CD4-positive, alpha-beta T cell treated with Interleukin-1 beta for 1 hour (primary cell): ENCODE measurements at regions not wholly inside any gene's neighbourhood (a gene's known extent, or its start where the extent isn't known, plus 50 kb on each side); places are given as distances from the start of the nearest gene placed in this dataset.
"Not testable (repeated sequence)": the region's sequence is repeated elsewhere in the genome, so short reads cannot be mapped to it uniquely, and the experiment has no call there.

Experiments
- DNase-seq, 2 donors: peaks; one replicate each; pipeline ENCODE4 v3.0.0-alpha.2; 2020 to 2022

GRCh38 chr17:70525961-70526360 is 356.6 kb downstream of the KCNJ2 start:
- DNase-seq = no peak

DNA sequence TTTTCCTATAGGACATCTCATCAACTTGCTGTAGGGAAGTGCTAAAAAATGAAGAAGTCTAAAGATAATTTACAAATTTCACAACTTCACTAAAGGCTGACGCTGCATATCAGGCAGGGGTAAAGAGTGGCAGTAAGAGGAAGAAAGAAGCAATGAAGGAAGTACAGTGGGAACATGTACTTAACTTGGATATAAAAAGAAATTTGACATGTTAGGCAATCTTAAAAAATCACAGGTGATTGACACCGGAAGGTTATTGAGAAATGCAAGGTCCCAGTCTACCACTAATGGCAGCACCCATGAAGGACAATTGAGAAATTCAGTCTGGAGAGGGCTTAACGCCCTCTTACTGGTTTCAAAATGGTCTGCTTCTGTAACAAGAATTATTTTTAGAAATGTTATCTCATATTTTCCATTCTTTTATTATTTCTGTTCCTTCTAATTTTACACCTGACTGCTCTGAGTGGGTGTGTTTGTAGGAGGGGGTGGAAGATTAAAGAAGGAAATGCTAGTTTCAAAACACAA is 358.1 kb downstream of the KCNJ2 start:
- DNase-seq = no peak

DNA sequence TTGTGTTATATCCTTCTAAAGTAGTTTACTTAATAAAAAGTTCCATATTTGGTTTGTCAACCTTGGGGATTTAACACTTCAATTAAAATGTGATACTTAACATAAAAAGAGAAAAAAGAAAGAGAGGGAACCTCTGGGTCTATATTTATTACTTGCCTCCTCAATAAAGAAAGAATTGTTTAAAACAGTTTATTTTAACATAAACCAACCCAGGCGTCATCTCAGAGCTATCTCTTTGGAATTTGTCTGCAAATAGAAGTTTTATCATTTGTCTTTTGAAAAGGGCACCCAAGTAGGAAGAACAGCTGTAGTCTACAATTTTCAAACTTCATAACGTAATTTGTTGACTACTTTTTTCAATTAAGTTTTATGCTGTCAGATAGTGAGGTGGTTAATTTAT is 364.1 kb downstream of the KCNJ2 start:
- DNase-seq = no peak

- DNase-seq = no peak
Observed at GRCh38 chr17:70535986-70536385, 366.7 kb downstream of the KCNJ2 start.

GRCh38 chr17:70539132-70539924 is 370.0 kb downstream of the KCNJ2 start:
- DNase-seq = no peak

- no peak for DNase-seq
Observed at GRCh38 chr17:70542876-70543275, 373.5 kb downstream of the KCNJ2 start.

DNA sequence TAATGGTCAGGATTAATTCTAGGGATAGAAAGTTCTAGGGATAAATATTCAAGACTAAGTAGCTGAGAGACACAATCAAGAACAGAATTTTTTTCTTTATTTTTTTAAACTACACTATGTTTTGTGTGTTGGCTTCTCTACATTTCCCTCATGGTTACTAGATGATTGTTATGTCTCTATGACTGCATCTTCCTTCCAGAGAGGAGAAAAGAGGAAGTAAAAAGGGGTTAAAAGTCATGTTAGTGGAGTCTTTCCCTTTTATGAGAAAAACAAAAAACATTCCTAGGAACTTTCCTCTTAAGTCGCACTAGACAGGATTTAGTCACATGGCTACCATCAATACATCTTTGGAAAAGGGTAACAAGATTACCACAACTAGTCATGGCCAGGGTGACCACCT is 375.0 kb downstream of the KCNJ2 start:
- no peak for DNase-seq

- DNase-seq = peak in 1 of 2 donors; percentile 16
Observed at GRCh38 chr17:70552230-70552981, 383.1 kb downstream of the KCNJ2 start.

GRCh38 chr17:70552982-70553334 is 383.6 kb downstream of the KCNJ2 start:
- DNase-seq = no peak

DNA sequence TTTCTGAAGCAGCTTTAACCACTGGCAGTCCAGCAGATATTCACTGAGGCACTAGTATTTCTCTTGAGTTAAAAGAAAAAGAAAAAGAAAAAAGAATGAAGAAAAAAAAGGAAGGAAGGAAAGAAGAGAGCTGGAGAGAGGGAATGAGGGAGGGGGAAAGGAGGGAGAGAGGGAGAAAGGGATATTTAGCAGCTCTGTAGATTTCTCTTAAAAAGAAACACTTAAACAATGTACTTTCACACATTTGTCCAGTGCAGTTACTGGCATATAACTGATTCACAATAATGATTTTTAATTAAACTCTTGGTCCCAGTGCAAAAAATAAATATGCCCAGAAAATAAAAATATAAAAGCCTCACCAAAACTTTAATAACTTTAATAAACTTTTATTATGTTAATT is 386.4 kb downstream of the KCNJ2 start:
- DNase-seq = no peak

GRCh38 chr17:70558821-70559220 is 389.5 kb downstream of the KCNJ2 start:
- DNase-seq = no peak

DNA sequence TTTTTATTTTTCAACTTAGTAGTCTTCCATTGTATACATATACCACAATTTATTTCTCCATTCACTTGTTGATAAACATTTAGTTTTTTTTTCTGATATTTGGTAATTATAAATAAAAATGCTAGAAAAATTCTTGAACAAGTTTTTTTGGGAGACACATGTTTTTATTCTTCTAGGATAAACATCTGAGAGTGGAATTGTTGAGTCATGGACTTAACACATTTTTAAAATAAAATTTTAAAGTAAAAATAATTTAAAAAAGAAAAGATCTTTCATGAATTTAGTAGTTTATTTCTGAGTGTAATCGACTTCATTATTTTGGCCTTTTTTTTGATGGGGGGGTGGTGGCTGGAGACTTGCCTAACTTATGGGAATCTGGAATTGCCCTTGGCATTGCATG is 391.1 kb downstream of the KCNJ2 start:
- no peak for DNase-seq

GRCh38 chr17:70562137-70562536 is 392.8 kb downstream of the KCNJ2 start:
- no peak for DNase-seq

GRCh38 chr17:70563281-70563820 is 394.0 kb downstream of the KCNJ2 start:
- no peak for DNase-seq

- no peak for DNase-seq
Observed at GRCh38 chr17:70564006-70564620, 394.8 kb downstream of the KCNJ2 start.

- no peak for DNase-seq
Observed at GRCh38 chr17:70569128-70569527, 399.8 kb downstream of the KCNJ2 start.

DNA sequence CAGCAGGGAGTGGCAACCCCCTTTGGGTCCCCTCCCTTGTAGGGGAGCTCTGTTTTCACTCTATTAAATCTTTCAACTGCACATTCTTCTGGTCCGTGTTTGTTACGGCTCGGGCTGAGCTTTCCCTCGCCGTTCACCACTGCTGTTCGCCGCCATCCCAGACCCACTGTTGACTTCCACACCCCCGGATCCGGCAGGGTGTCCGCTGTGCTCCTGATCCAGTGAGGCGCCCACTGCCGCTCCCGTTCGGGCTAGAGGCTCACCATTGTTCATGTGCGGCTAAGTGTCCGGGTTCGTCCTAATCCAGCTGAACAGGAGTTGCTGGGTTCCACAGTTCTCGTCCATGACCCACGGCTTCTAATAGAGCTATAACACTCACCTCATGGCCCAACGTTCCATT is 408.1 kb downstream of the KCNJ2 start:
- DNase-seq = no peak

DNA sequence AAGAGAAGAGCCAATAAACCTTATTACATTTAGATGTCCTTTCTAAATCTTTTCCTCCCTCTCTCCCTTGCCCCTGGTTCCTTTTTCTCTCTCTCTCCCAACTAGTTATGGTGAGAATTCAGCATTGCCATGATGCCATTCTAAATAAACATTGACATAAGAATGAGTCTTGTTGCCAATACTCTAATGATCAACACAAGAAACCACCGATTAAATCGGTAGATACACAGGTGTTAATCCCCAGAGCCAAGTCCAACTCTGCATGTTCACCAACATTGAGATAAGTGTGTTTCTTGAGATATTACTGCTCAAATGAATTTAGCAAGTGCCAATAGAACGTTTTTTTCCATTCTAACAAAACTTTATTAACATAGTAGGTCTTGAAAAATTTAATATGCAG is 412.1 kb downstream of the KCNJ2 start:
- no peak for DNase-seq

GRCh38 chr17:70582777-70583176 is 413.4 kb downstream of the KCNJ2 start:
- DNase-seq = no peak

- no peak for DNase-seq
Observed at GRCh38 chr17:70584255-70584654, 414.9 kb downstream of the KCNJ2 start.

GRCh38 chr17:70588003-70588402 is 418.7 kb downstream of the KCNJ2 start:
- DNase-seq = no peak

- no peak for DNase-seq
Observed at GRCh38 chr17:70597774-70598173, 428.4 kb downstream of the KCNJ2 start.

DNA sequence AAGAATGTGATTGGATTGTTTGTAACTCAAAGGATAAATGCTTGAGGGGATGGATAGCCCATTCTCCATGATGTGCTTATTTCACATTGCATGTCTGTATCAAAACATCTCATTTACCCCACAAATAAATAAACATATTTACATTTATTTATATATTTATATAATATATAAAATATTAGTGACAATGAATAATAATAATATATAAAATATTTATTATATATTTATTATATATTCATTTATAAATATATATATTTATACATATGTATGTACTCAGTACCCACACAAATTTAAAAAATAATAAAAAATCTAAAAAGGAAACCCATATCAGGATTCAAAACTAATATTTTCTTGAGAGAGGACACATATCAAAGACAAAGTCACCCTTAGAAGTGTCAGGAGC is 429.9 kb downstream of the KCNJ2 start:
- DNase-seq = no peak

DNA sequence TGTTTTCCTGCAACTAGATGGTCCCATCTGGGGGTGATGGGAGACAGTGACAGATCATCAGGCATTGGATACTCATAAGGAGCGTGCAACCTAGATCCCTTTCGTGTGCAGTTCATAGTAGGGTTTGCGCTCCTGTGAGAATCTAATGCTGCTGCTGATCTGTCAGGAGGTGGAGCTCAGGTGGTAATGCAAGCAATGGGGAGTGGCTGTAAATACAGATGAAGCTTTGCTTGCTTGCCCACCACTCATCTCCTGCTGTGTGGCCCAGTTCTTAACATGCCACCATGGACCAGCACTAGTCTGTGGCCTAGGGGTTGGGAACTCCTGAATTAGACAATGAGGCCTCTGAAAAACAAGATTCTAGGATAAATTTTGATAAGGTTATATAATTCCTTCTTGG is 430.6 kb downstream of the KCNJ2 start:
- not testable (repeated sequence) for DNase-seq
